DOHH2 (cell line): ENCODE measurements at regions not wholly inside any gene's neighbourhood (a gene's known extent, or its start where the extent isn't known, plus 50 kb on each side); places are given as distances from the start of the nearest gene placed in this dataset.

ENCODE experiments used
- H3F3A ChIP-seq: fragments of 200-600 bp; sonication (generic), shearing (Covaris generic); 2 replicates; pipeline ENCODE4 v1.6.0; 2016; ENCODE audit warnings: antibody characterized with exemption, mild to moderate bottlenecking; ENCODE audit not compliant: control insufficient read depth, insufficient read depth
- H3K27ac ChIP-seq: fragments of 200-600 bp; sonication (generic); 2 replicates; pipeline ENCODE4 v1.5.1; 2014; ENCODE audit warnings: low read depth, mild to moderate bottlenecking, low read length, moderate library complexity
- H3K27me3 ChIP-seq: fragments of 200-600 bp; sonication (generic); 2 replicates; pipeline ENCODE4 v1.6.1; 2014; ENCODE audit warnings: mild to moderate bottlenecking, low read length, mixed read lengths; ENCODE audit not compliant: control insufficient read depth
- H3K36me3 ChIP-seq: fragments of 200-600 bp; sonication (generic); 2 replicates; pipeline ENCODE4 v1.6.1; 2014; ENCODE audit warnings: mild to moderate bottlenecking, low read length, moderate library complexity, mixed read lengths; ENCODE audit not compliant: control insufficient read depth
- H3K4me1 ChIP-seq: fragments of 200-600 bp; sonication (generic); 2 replicates; pipeline ENCODE4 v1.6.1; 2014; ENCODE audit warnings: mild to moderate bottlenecking, low read length, mixed read lengths; ENCODE audit not compliant: control insufficient read depth
- H3K4me2 ChIP-seq: fragments of 200-600 bp; sonication (generic); 2 replicates; pipeline ENCODE4 v1.6.0; 2014; ENCODE audit warnings: mild to moderate bottlenecking, low read length, moderate library complexity
- H3K4me3 ChIP-seq: fragments of 200-600 bp; sonication (generic); 2 replicates; pipeline ENCODE4 v1.5.1; 2014; ENCODE audit warnings: mild to moderate bottlenecking, low read length, mixed read lengths
- H3K79me2 ChIP-seq: fragments of 200-600 bp; sonication (generic); 2 replicates; pipeline ENCODE4 v1.6.1; 2014; ENCODE audit warnings: mild to moderate bottlenecking, low read length, mixed read lengths; ENCODE audit not compliant: control insufficient read depth
- H3K9me2 ChIP-seq: fragments of 200-600 bp; sonication (generic); replicated peaks from 2 replicates; pipeline ENCODE4 v1.6.1; 2014; ENCODE audit warnings: mild to moderate bottlenecking, low read length, mixed read lengths; ENCODE audit not compliant: control insufficient read depth
- H3K9me3 ChIP-seq: fragments of 200-600 bp; sonication (generic); 2 replicates; pipeline ENCODE4 v1.6.1; 2014; ENCODE audit warnings: antibody characterized with exemption, low read length, mixed read lengths; ENCODE audit not compliant: control insufficient read depth, insufficient read depth
- H4K20me1 ChIP-seq: fragments of 200-600 bp; sonication (generic); 2 replicates; pipeline ENCODE4 v1.6.0; 2014; ENCODE audit warnings: low read depth, mild to moderate bottlenecking, antibody characterized with exemption, low read length, moderate library complexity; ENCODE audit not compliant: control insufficient read depth, insufficient read depth
- EZH2phosphoT487 ChIP-seq: fragments of 200-600 bp; sonication (generic); IDR thresholded peaks from 2 replicates; pipeline ENCODE4 v1.6.1; 2017; ENCODE audit warnings: borderline replicate concordance, mild to moderate bottlenecking, antibody characterized with exemption, low read length, moderate library complexity, mixed read lengths
- TF ChIP-seq, protein P1 (sequence below): fragments of 200-600 bp; sonication (generic); IDR thresholded peaks from one replicate; pipeline ENCODE4 v1.5.1; 2014; ENCODE audit warnings: antibody characterized with exemption, mild to moderate bottlenecking, low read depth, low read length; ENCODE audit not compliant: poor library complexity, severe bottlenecking

DNA sequence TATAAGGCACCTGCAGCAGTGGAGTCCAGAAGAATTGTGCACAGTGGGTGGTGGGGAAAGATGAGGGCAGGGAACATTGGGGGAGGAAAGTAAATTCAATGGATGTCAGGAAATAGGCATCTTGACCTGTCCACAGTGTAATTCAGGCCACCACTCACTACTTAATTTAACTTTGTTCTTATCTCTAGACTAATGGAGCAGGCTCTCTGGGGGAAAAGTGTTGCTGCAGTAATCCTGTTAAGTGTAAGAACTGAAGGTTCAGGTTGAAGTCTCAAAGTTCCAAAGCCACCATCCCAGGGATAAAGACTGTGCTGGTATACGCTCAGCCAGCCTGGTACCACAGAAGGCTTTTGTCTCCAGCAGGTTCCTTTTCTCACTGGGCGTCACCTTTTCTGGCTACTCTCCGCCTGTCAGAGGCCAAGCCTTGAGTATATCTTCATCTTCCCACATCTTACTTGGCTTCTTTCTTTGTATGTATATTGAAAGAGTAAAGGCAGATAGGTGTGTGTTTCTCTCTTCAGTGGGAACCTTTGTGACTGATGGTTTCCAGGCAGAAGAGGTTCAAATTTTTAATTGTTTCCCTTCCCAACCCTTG is 150.9 kb upstream of the DMRT1 start:
- no peak overlapping the region for H3K4me3 ChIP-seq
- H3K27ac ChIP-seq = no peak overlapping the region
- no peak overlapping the region for H3K4me2 ChIP-seq
- no peaks in the 10 kb centered on the region for H4K20me1 ChIP-seq
- H3K79me2 ChIP-seq = peaks cover 10% of the 10 kb centered on the region
- H3F3A ChIP-seq = no peaks in the 10 kb centered on the region
- H3K4me1 ChIP-seq = peaks cover 12% of the 10 kb centered on the region
- no peaks in the 10 kb centered on the region for H3K9me2 ChIP-seq
- H3K36me3 ChIP-seq = peaks cover 26% of the 10 kb centered on the region
- no peak for TF ChIP-seq EZH2phosphoT487
- TF ChIP-seq, protein P1, sequence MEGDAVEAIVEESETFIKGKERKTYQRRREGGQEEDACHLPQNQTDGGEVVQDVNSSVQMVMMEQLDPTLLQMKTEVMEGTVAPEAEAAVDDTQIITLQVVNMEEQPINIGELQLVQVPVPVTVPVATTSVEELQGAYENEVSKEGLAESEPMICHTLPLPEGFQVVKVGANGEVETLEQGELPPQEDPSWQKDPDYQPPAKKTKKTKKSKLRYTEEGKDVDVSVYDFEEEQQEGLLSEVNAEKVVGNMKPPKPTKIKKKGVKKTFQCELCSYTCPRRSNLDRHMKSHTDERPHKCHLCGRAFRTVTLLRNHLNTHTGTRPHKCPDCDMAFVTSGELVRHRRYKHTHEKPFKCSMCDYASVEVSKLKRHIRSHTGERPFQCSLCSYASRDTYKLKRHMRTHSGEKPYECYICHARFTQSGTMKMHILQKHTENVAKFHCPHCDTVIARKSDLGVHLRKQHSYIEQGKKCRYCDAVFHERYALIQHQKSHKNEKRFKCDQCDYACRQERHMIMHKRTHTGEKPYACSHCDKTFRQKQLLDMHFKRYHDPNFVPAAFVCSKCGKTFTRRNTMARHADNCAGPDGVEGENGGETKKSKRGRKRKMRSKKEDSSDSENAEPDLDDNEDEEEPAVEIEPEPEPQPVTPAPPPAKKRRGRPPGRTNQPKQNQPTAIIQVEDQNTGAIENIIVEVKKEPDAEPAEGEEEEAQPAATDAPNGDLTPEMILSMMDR = no peak
- H3K27me3 ChIP-seq = no peaks in the 10 kb centered on the region
- no peaks in the 10 kb centered on the region for H3K9me3 ChIP-seq

DNA sequence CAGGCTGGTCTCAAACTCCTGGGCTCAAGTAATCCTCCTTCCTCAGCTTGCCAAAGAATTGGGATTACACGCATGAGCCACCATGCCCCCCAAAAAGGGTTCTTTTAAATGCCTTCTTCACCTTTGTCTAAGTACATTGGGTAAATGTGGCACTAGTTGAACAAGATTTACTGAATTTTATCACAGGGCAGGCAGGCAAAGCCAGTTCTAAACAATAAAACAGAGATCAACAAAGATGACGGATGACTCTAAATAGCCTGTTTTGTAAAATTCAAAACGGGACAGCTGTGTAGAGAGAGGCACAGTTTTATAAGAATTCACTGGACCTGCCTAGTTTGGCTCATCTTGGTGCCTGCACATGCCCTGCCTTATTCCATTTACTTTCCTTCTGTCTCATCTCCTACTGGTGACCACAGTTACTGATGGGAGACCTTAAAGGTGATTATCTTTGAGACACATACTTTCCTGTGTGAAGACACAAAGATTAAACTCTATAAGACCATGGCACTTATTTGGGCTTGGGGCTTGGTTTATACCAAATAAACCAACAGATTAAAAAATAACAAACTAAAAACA is 149.6 kb upstream of the DMRT1 start:
- H3F3A ChIP-seq = no peaks in the 10 kb centered on the region
- H3K27ac ChIP-seq = no peak overlapping the region
- H3K4me3 ChIP-seq = no peak overlapping the region
- H4K20me1 ChIP-seq = no peaks in the 10 kb centered on the region
- H3K9me2 ChIP-seq = no peaks in the 10 kb centered on the region
- TF ChIP-seq EZH2phosphoT487 = no peak
- TF ChIP-seq, protein P1 = no peak
- H3K9me3 ChIP-seq = no peaks in the 10 kb centered on the region
- H3K4me2 ChIP-seq = no peak overlapping the region
- H3K79me2 ChIP-seq = peaks cover 10% of the 10 kb centered on the region
- peaks cover 16% of the 10 kb centered on the region for H3K36me3 ChIP-seq
- peaks cover 12% of the 10 kb centered on the region for H3K4me1 ChIP-seq
- H3K27me3 ChIP-seq = no peaks in the 10 kb centered on the region

DNA sequence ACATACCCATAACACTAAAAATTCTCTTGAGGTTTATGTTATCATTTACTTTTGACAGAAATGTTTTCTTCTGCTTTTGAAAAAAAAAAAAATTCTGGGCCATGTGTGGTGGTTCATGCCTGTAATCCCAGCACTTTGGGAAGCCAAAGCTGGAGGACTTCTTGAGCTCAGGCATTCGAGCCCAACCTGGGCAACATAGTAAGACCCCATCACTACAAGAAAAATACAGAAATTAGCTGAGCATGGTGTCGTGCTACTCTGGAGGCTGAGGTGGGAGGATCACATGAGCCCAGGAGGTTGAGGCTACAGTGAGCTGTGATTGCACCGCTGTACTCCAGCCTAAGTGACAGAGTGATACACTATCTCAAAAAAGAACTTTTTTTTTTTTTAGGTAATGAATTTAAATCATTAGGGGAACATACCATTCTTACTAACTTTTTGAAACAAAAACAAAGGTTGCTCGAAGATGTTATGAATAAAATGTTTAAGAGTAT is 148.8 kb upstream of the DMRT1 start:
- Histone ChIP-seq H3K9me2 (no peaks in the 10 kb centered on the region), H3K9me3 (no peaks in the 10 kb centered on the region), H3F3A (no peaks in the 10 kb centered on the region), H3K27ac (no peak overlapping the region), H3K4me3 (no peak overlapping the region), H3K79me2 (peaks cover 10% of the 10 kb centered on the region), H3K36me3 (peaks cover 16% of the 10 kb centered on the region), H3K27me3 (no peaks in the 10 kb centered on the region), H3K4me1 (peaks cover 12% of the 10 kb centered on the region), H3K4me2 (no peak overlapping the region), H4K20me1 (no peaks in the 10 kb centered on the region)
- TF ChIP-seq, protein P1 = no peak
- TF ChIP-seq EZH2phosphoT487 = no peak
